GM12878 (cell line): ENCODE measurements at regions not wholly inside any gene's neighbourhood (a gene's known extent, or its start where the extent isn't known, plus 50 kb on each side); places are given as distances from the start of the nearest gene placed in this dataset.

Experiments
- ATAC-seq: fragments of 200-7000 bp; cut with Tn5 transposase; 3 replicates; pipeline ENCODE4 v1.9.1; 2020; ENCODE audit warnings: mild to moderate bottlenecking, moderate library complexity
- BruUV-seq: library from RNA; stranded (reverse); fragments of 400-500 nt; replicated peaks from 2 replicates; lab custom pipeline; 2021; lab: Mats Ljungman, UMichigan
- CTCF ChIA-PET: fragments of 300-600 bp; sonication (Branson Sonifier 250); formaldehyde crosslinking; extraction: SDS; loops from one replicate; lab custom pipeline; 2021; ENCODE audit warnings: inconsistent platforms; lab: Yijun Ruan, JAX
- POLR2A ChIA-PET: fragments of 350-600 bp; formaldehyde crosslinking; extraction: SDS; loops from one replicate; lab custom pipeline; 2021; ENCODE audit warnings: inconsistent platforms; lab: Charles Lee
- RAD21 ChIA-PET: fragments of 300-600 bp; sonication (Branson Sonifier 250); formaldehyde crosslinking; loops from one replicate; lab custom pipeline; 2023; ENCODE audit warnings: antibody characterized with exemption; ENCODE audit not compliant: unreplicated experiment; lab: Charles Lee
- SMC1A ChIA-PET: fragments of 300-600 bp; sonication (Branson Sonifier 250); formaldehyde crosslinking; loops from one replicate; lab custom pipeline; 2023; ENCODE audit not compliant: unreplicated experiment, uncharacterized antibody; lab: Charles Lee
- DNase-seq: peaks from one replicate; pipeline ENCODE4 v3.0.0-alpha.2; 2011; ENCODE audit warnings: low read depth, low spot score
- FAIRE-seq: peaks from 3 replicates; lab custom pipeline; 2011; peaks lifted over from hg19 to GRCh38; lab: Jason Lieb, UNC
- H2AFZ ChIP-seq: 2 replicates; pipeline ENCODE4 v1.6.0; 2011; ENCODE audit warnings: low read depth, low read length, control low read depth; ENCODE audit not compliant: control insufficient read depth
- H3K27ac ChIP-seq: 2 replicates; pipeline ENCODE4 v1.5.1; 2011; ENCODE audit warnings: control low read depth; ENCODE audit not compliant: control insufficient read depth, insufficient read depth
- H3K27me3 ChIP-seq, 2 experiments: replicated peaks in 1 of 2; 2 replicates each; pipeline versions ENCODE4 v1.6.0 to v1.6.1; 2011; ENCODE audit warnings: low read length in 1 of 2; ENCODE audit not compliant: control insufficient read depth in 2 of 2, insufficient read depth in 2 of 2
- H3K36me3 ChIP-seq, 2 experiments: 2 replicates each; pipeline ENCODE4 v1.5.1; 2011; ENCODE audit warnings: low read length in 1 of 2; ENCODE audit not compliant: control insufficient read depth in 2 of 2, insufficient read depth in 2 of 2
- H3K4me1 ChIP-seq: 2 replicates; pipeline ENCODE4 v1.6.1; 2011; ENCODE audit warnings: mild to moderate bottlenecking, low read length, moderate library complexity, mixed read lengths; ENCODE audit not compliant: control insufficient read depth, insufficient read depth
- H3K4me2 ChIP-seq: 2 replicates; pipeline ENCODE4 v1.6.0; 2011; ENCODE audit warnings: control low read depth; ENCODE audit not compliant: control insufficient read depth, insufficient read depth
- H3K4me3 ChIP-seq: fragments of 200-600 bp; sonication (generic); 2 replicates; pipeline ENCODE4 v1.5.1; 2016
- H3K79me2 ChIP-seq: 2 replicates; pipeline ENCODE4 v1.6.0; 2011; ENCODE audit warnings: low read length; ENCODE audit not compliant: control insufficient read depth, insufficient read depth
- H3K9ac ChIP-seq: 2 replicates; pipeline ENCODE4 v1.8.0; 2011; ENCODE audit warnings: low read length, control low read depth, mixed read lengths; ENCODE audit not compliant: control insufficient read depth, insufficient read depth
- H3K9me3 ChIP-seq: replicated peaks from 3 replicates; pipeline ENCODE4 v1.5.1; 2011; ENCODE audit warnings: mild to moderate bottlenecking, low read length; ENCODE audit not compliant: control insufficient read depth, insufficient read depth
- H4K20me1 ChIP-seq: 2 replicates; pipeline ENCODE4 v1.6.0; 2011; ENCODE audit not compliant: control insufficient read depth, insufficient read depth
- BHLHE40 ChIP-seq, 2 experiments: fragments of 450-650 bp in 1 of 2; IDR thresholded peaks; 2 replicates each; pipeline ENCODE4 v1.6.1; 2011 to 2017; ENCODE audit warnings: low read depth in 2 of 2, borderline replicate concordance in 1 of 2, improper control_type of control experiment in 1 of 2, low read length in 1 of 2, mild to moderate bottlenecking in 1 of 2
- CHD1 ChIP-seq: IDR thresholded peaks from 2 replicates; pipeline ENCODE4 v1.6.1; 2012; ENCODE audit warnings: low read depth, low read length, improper control_type of control experiment
- EED ChIP-seq: sonication (generic); IDR thresholded peaks from 2 replicates; pipeline ENCODE4 v1.6.1; 2016; ENCODE audit warnings: antibody characterized with exemption, low read depth
- FOXM1 ChIP-seq: IDR thresholded peaks from 2 replicates; pipeline ENCODE4 v1.6.1; 2012; ENCODE audit warnings: low read depth, mild to moderate bottlenecking, inconsistent platforms, low read length, moderate library complexity
- GABPA ChIP-seq: IDR thresholded peaks from 2 replicates; pipeline ENCODE4 v1.6.1; 2014; ENCODE audit warnings: antibody characterized with exemption, low read depth, mild to moderate bottlenecking, inconsistent platforms
- MTA3 ChIP-seq: IDR thresholded peaks from 2 replicates; pipeline ENCODE4 v1.6.1; 2012; ENCODE audit warnings: low read length, inconsistent platforms, borderline replicate concordance
- NFXL1 ChIP-seq: fragments of 450-650 bp; IDR thresholded peaks from 2 replicates; pipeline ENCODE4 v1.6.1; 2017; ENCODE audit warnings: antibody characterized with exemption, mild to moderate bottlenecking, borderline replicate concordance
- SMARCA5 ChIP-seq: fragments of 450-650 bp; IDR thresholded peaks from 2 replicates; pipeline ENCODE4 v1.6.1; 2017; ENCODE audit warnings: mild to moderate bottlenecking
- TARDBP ChIP-seq: IDR thresholded peaks from 2 replicates; pipeline ENCODE4 v1.6.1; 2016; ENCODE audit warnings: borderline replicate concordance
- YY1 ChIP-seq: IDR thresholded peaks from 2 replicates; pipeline ENCODE4 v1.6.1; 2011; ENCODE audit warnings: low read depth, mild to moderate bottlenecking, low read length
- WGBS: methylation state at CpG from one replicate; pipeline ENCODE4 v1.1.6; 2016; ENCODE audit warnings: low lambda C conversion rate; ENCODE audit not compliant: insufficient replicate concordance, insufficient coverage; ENCODE audit errors: missing lambda C conversion rate; 5-methylcytosine and 5-hydroxymethylcytosine counted together
- in situ Hi-C: fragments of 300-500 bp; cut with MboI; formaldehyde crosslinking; loops from 9 replicates; pipeline ENCODE4 v1.14.3; 2018; ENCODE audit warnings: mixed read lengths
- intact Hi-C: fragments of 100-400 bp; cut with micrococcal nuclease; formaldehyde crosslinking; loops from one replicate; pipeline ENCODE4 v1.14.2; 2022; ENCODE audit not compliant: unreplicated experiment
- TF ChIP-seq, protein P1 (sequence below): fragments of 450-650 bp; IDR thresholded peaks from 2 replicates; pipeline ENCODE4 v1.6.1; 2017; ENCODE audit warnings: mild to moderate bottlenecking, moderate library complexity
- TF ChIP-seq, protein P2 (sequence below): fragments of 450-650 bp; formaldehyde crosslinking; IDR thresholded peaks from 2 replicates; pipeline ENCODE4 v1.4.0; 2022; ENCODE audit warnings: mild to moderate bottlenecking, moderate library complexity

DNA sequence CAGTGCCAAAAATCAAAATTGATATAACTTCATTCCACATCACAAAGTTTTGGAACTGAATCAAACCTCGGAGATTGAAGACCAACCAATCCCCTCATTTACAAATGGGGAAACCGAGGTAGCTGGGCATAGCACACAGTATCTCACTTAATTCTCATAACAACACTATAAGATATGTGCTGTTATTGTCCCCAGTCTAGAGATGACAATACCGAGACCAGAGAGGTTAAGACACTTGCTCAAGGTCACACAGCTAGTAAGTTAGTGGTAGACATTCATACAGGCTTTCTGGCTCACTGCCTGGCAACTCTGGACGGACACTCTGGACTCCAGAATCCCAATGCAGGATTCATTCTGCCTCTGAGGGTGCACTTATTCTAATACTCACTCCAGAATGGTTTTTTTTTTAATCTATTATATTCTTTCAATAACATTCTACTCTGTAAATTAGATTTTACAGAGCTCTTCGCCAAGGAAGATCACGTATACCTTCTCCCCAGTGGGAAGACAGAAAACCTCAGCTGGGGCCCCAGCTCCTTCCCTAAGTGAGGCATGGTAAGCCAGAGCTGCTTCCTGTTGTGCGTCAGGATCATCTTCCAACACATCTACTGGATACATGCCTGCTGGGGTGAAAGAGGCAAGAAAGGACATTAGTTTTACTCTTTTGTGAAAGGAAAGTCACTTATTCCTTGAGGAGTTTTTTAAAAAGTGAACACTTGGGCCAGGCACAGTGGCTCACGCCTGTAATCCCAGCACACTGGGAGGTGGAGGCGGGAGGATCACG is 128.4 kb upstream of the IGF1R start:
- intact Hi-C loops: loop anchor here (1.0 to 10.0 kb wide), 4 partner anchors 139 to 556 kb away; no protein-coding TSS in a partner anchor
- CTCF ChIA-PET: interaction anchor here (0.6 to 5.3 kb wide), 22 partner anchors 13 to 704 kb away, joined by 3 to 93 read pairs (median 5); partner anchors contain the start of gene IGF1R
- Histone ChIP-seq H3K27ac (no peak overlapping the region), H3K4me3 (no peak overlapping the region), H3K9me3 (no peaks in the 10 kb centered on the region), H3K36me3 (no peaks in the 10 kb centered on the region), H3K27me3 (no peaks in the 10 kb centered on the region), H2AFZ (no peak overlapping the region), H3K79me2 (no peaks in the 10 kb centered on the region), H3K4me1 (no peaks in the 10 kb centered on the region), H3K9ac (no peak overlapping the region), H3K4me2 (no peak overlapping the region), H4K20me1 (no peaks in the 10 kb centered on the region)
- 42% methylated on average over 10 of the region's 10 CpGs for WGBS
- SMC1A ChIA-PET: interaction anchor here (1.0 to 6.3 kb wide), 8 partner anchors 42 to 559 kb away, joined by 3 to 32 read pairs (median 6); partner anchors contain the start of gene IGF1R
- ATAC-seq (no peak), DNase-seq (no peak), FAIRE-seq (no peak)
- POLR2A ChIA-PET: no interaction called here
- TF ChIP-seq, protein P1, sequence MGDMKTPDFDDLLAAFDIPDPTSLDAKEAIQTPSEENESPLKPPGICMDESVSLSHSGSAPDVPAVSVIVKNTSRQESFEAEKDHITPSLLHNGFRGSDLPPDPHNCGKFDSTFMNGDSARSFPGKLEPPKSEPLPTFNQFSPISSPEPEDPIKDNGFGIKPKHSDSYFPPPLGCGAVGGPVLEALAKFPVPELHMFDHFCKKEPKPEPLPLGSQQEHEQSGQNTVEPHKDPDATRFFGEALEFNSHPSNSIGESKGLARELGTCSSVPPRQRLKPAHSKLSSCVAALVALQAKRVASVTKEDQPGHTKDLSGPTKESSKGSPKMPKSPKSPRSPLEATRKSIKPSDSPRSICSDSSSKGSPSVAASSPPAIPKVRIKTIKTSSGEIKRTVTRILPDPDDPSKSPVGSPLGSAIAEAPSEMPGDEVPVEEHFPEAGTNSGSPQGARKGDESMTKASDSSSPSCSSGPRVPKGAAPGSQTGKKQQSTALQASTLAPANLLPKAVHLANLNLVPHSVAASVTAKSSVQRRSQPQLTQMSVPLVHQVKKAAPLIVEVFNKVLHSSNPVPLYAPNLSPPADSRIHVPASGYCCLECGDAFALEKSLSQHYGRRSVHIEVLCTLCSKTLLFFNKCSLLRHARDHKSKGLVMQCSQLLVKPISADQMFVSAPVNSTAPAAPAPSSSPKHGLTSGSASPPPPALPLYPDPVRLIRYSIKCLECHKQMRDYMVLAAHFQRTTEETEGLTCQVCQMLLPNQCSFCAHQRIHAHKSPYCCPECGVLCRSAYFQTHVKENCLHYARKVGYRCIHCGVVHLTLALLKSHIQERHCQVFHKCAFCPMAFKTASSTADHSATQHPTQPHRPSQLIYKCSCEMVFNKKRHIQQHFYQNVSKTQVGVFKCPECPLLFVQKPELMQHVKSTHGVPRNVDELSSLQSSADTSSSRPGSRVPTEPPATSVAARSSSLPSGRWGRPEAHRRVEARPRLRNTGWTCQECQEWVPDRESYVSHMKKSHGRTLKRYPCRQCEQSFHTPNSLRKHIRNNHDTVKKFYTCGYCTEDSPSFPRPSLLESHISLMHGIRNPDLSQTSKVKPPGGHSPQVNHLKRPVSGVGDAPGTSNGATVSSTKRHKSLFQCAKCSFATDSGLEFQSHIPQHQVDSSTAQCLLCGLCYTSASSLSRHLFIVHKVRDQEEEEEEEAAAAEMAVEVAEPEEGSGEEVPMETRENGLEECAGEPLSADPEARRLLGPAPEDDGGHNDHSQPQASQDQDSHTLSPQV: no peak
- TF ChIP-seq TARDBP: no peak
- TF ChIP-seq BHLHE40 (IDR thresholded peaks at IDR 0.05; ENCODE audit: borderline replicate concordance in 1 of 2, low read depth in 2 of 2, low read length in 1 of 2): no peak
- TF ChIP-seq YY1: no peak
- TF ChIP-seq SMARCA5: no peak
- TF ChIP-seq, protein P2, sequence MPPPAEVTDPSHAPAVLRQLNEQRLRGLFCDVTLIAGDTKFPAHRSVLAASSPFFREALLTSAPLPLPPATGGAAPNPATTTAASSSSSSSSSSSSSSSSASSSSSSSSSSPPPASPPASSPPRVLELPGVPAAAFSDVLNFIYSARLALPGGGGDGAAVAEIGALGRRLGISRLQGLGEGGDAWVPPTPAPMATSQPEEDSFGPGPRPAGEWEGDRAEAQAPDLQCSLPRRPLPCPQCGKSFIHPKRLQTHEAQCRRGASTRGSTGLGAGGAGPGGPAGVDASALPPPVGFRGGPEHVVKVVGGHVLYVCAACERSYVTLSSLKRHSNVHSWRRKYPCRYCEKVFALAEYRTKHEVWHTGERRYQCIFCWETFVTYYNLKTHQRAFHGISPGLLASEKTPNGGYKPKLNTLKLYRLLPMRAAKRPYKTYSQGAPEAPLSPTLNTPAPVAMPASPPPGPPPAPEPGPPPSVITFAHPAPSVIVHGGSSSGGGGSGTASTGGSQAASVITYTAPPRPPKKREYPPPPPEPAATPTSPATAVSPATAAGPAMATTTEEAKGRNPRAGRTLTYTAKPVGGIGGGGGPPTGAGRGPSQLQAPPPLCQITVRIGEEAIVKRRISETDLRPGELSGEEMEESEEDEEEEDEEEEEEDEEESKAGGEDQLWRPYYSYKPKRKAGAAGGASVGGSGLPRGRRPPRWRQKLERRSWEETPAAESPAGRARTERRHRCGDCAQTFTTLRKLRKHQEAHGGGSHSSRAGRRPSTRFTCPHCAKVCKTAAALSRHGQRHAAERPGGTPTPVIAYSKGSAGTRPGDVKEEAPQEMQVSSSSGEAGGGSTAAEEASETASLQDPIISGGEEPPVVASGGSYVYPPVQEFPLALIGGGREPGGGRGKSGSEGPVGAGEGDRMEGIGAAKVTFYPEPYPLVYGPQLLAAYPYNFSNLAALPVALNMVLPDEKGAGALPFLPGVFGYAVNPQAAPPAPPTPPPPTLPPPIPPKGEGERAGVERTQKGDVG (CRISPR knock-in tag): no peak
- TF ChIP-seq MTA3: no peak
- TF ChIP-seq EED: no peak
- no peak for TF ChIP-seq FOXM1
- no peak for TF ChIP-seq GABPA
- TF ChIP-seq NFXL1: no peak
- no peak for TF ChIP-seq CHD1
- RAD21 ChIA-PET: interaction anchor here (0.6 to 1.8 kb wide), 7 partner anchors 34 to 566 kb away, joined by 3 to 18 read pairs (median 4); no protein-coding TSS in a partner anchor
- BruUV-seq: no TSS peak
- in situ Hi-C loops: loop anchor here (5.0 kb wide), 2 partner anchors 137 to 547 kb away; no protein-coding TSS in a partner anchor
